ENCODE measurements at regions not wholly inside any gene's neighbourhood (a gene's known extent, or its start where the extent isn't known, plus 50 kb on each side); places are given as distances from the start of the nearest gene placed in this dataset.
"Not testable (repeated sequence)": the region's sequence is repeated elsewhere in the genome, so short reads cannot be mapped to it uniquely, and the experiment has no call there.

GRCh38 chr3:195999176-195999575, 82.7 kb downstream of the TFRC start:
- H3K4me3 Mint-ChIP-seq; ATAC-seq (replicated peaks); H3K27ac Mint-ChIP-seq; H3K4me1 Mint-ChIP-seq (ENCODE audit: low read depth in 2 of 2); H3K36me3 Mint-ChIP-seq (ENCODE audit: insufficient read depth); H3K9me3 Mint-ChIP-seq; DNase-seq: not testable (repeated sequence)
- H3K27me3 Mint-ChIP-seq, result peaks cover 0 to 17% of the 10 kb centered on the region in 2 donors

DNA sequence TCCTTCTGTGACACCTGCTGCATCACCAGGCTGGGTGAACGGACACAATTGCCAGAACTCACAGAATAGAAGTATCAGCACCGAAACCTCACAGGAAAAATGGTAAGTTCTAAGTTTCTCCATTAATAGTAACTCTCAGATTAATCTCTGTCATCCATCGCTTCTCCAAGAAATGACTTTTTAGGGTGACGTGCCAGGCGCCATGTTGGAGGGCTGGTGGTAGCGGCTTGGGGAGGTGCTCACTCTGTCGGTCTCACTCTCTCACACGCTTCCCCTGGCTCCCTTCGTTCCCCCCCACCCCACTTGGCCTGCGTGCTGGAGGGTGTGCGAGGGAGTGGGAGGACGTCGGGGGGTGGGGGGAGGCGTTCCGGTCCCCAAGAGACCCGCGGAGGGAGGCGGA, 85.6 kb downstream of the TFRC start:
- H3K4me1 Mint-ChIP-seq (ENCODE audit: low read depth in 2 of 2); H3K4me3 Mint-ChIP-seq; DNase-seq; ATAC-seq (replicated peaks); H3K9me3 Mint-ChIP-seq; H3K27ac Mint-ChIP-seq; H3K36me3 Mint-ChIP-seq (ENCODE audit: insufficient read depth): not testable (repeated sequence)
- H3K27me3 Mint-ChIP-seq, result peaks cover 0 to 17% of the 10 kb centered on the region in 2 donors

GRCh38 chr3:195994343-195994742, 86.0 kb upstream of the TNK2 start:
- not testable (repeated sequence) for H3K4me1 Mint-ChIP-seq (ENCODE audit: low read depth in 2 of 2); H3K27ac Mint-ChIP-seq; H3K9me3 Mint-ChIP-seq; ATAC-seq (replicated peaks); H3K27me3 Mint-ChIP-seq; H3K36me3 Mint-ChIP-seq (ENCODE audit: insufficient read depth); H3K4me3 Mint-ChIP-seq
- DNase-seq, result peak; percentile 48 to 57 (median 48)

DNA sequence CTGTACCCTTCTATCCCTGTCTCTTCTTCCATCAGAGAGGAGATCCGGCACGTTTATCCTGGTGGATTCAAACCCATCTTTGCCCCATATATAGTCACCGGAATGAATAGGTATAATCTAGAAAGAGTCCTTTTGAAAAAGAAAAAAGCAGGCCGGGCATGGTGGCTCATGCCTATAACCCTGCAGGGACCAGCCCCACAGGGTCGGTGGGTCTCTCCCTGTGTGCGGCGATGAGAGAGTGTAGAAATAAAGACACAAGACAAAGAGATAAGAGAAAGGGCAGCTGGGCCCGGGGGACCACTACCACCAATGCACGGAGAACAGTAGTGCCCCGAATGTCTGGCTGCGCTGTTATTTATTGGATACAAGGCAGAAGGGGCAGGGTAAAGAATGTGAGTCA, 85.3 kb upstream of the TNK2 start:
- H3K4me3 Mint-ChIP-seq; H3K4me1 Mint-ChIP-seq (ENCODE audit: low read depth in 2 of 2); H3K27me3 Mint-ChIP-seq; H3K27ac Mint-ChIP-seq; H3K9me3 Mint-ChIP-seq; ATAC-seq (replicated peaks); DNase-seq; H3K36me3 Mint-ChIP-seq (ENCODE audit: insufficient read depth): not testable (repeated sequence)

DNA sequence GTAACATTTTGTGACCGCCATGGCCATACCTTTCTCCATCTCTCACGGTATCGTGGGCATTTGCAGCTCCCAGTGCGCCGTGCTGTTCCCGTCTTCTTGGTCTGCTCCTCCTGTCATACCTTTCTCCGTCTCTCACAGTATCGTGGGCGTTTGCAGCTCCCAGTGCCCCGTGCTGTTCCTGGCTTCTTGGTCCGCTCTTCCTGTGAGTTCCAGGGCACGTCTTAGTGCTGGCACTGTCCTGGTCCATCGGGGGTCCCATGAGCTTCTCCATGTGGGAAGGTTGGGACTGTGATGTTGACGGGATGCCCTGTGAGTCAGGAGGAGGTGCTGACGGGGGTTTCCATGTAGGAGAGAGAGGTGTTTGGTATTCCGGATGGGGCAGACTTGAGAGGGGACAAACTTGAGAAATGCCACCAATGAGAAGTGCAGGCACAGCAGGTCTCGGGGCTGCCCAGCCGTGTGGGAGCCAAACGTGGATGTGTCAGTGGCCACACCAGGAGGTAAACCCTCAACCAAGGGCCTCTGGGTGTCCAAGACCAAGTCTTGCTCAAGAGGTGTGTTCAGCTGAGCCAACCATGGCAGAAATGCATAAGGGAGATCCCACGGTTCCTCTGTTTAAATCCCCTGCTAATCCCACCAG, 84.7 kb upstream of the TNK2 start:
- H3K27me3 Mint-ChIP-seq; ATAC-seq (replicated peaks); H3K36me3 Mint-ChIP-seq (ENCODE audit: insufficient read depth); H3K27ac Mint-ChIP-seq; H3K4me1 Mint-ChIP-seq (ENCODE audit: low read depth in 2 of 2); H3K4me3 Mint-ChIP-seq; H3K9me3 Mint-ChIP-seq; DNase-seq: not testable (repeated sequence)

DNA sequence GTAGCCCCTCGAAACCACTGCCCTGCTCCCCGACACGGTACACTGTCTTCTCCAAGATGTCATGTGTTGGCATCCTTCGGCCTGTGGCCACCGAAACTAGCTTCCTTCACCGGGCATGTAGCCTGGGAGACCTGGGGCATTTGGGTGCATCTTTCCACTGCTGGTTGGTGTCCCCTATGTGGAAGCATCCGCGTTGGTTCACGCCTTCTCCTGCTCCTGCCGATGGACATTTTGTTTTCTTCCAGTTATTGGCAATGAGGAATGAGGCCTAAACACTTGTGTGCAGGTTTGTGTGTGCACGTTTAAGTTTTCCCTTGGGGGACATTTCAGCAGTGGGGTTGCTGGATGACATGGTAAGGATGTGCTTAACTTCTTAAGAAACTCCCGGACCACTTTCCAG, 83.6 kb upstream of the TNK2 start:
- not testable (repeated sequence) for H3K4me1 Mint-ChIP-seq (ENCODE audit: low read depth in 2 of 2); H3K9me3 Mint-ChIP-seq; H3K27me3 Mint-ChIP-seq; H3K27ac Mint-ChIP-seq; DNase-seq; H3K36me3 Mint-ChIP-seq (ENCODE audit: insufficient read depth); ATAC-seq (replicated peaks)
- peak overlapping the region in 1 of 2 donors; percentile 27 for H3K4me3 Mint-ChIP-seq

DNA sequence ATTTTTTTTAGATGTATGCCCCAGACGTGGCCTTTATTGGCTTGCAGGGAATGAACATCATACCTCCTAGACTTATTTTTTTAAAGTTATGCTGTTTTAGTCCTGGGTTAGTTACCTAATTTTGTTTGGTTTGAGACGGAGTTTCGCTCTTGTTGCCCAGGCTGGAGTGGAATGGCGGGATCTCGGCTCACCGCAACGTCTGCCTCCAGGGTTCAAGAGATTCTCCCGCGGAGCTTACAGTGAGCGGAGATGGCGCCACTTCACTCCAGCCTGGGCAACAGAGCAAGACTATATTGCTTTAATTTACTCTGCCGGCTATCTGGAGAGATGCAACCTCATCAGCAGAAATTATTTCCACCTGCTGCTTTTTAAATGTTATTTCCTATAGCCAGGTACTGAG, 82.9 kb upstream of the TNK2 start:
- H3K9me3 Mint-ChIP-seq; H3K36me3 Mint-ChIP-seq (ENCODE audit: insufficient read depth); DNase-seq; H3K4me1 Mint-ChIP-seq (ENCODE audit: low read depth in 2 of 2); H3K27me3 Mint-ChIP-seq; ATAC-seq (replicated peaks): not testable (repeated sequence)
- Mint-ChIP-seq H3K27ac (peak overlapping the region; percentile 46 to 81), H3K4me3 (peak overlapping the region; percentile 75 to 79)

DNA sequence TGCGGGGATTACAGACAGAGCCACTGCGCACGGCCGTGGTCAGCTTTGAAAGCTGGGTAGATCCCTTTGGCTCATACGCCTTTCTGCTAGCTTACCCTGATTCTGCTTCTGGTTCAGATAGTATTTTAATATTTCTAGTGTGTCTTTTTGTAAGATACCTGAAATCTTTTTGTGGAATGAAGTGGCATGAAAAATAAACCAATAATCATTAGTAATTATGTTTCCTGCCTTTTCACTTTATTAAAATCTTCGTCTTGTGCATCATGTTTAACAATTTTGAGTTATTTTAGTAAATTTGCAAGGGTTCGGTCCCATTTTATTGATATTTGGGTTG, 82.5 kb upstream of the TNK2 start:
- H3K4me3 Mint-ChIP-seq, result peak overlapping the region; percentile 75 to 79
- H3K9me3 Mint-ChIP-seq; H3K4me1 Mint-ChIP-seq (ENCODE audit: low read depth in 2 of 2); ATAC-seq (replicated peaks); H3K36me3 Mint-ChIP-seq (ENCODE audit: insufficient read depth); H3K27me3 Mint-ChIP-seq; DNase-seq: not testable (repeated sequence)
- H3K27ac Mint-ChIP-seq, result peak overlapping the region; percentile 46 to 81

GRCh38 chr3:195989921-195990840, 81.8 kb upstream of the TNK2 start:
- H3K36me3 Mint-ChIP-seq (ENCODE audit: insufficient read depth); H3K4me1 Mint-ChIP-seq (ENCODE audit: low read depth in 2 of 2); H3K27me3 Mint-ChIP-seq; H3K9me3 Mint-ChIP-seq: not testable (repeated sequence)
- ATAC-seq (replicated peaks) (peak; percentile 84), DNase-seq (peak; percentile 88 to 90 (median 88))
- H3K4me3 Mint-ChIP-seq, result peak overlapping the region; percentile 75 to 79
- H3K27ac Mint-ChIP-seq, result peak overlapping the region; percentile 46 to 81

- not testable (repeated sequence) for DNase-seq; H3K27ac Mint-ChIP-seq; H3K9me3 Mint-ChIP-seq; H3K27me3 Mint-ChIP-seq; H3K4me1 Mint-ChIP-seq (ENCODE audit: low read depth in 2 of 2)
- H3K36me3 Mint-ChIP-seq (ENCODE audit: insufficient read depth), result peaks cover 12% of the 10 kb centered on the region
- ATAC-seq (replicated peaks), result peak; percentile 48
- H3K4me3 Mint-ChIP-seq, result peak overlapping the region; percentile 43 to 45
These were observed 81.0 kb upstream of the TNK2 start for GRCh38 chr3:195989197-195989920.

DNA sequence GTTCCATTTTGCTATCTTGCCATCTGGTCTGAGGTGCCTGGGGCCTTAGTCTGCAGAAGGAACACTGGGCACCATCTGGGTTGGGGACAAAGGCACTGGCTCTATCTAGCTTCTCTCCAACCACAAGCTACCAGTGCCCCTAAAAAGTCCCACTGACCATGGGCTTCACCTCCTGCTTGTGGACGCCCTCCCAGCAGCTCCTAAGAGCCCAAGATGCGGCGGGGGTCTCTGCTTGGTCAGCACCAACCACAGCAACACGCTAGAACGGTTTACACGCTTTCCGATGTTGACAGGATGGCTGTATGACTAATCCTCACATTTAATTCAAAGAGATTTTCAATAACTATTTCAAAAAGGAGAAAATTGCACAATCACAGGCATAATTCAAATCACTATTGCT, 80.4 kb upstream of the TNK2 start:
- H3K9me3 Mint-ChIP-seq; H3K4me1 Mint-ChIP-seq (ENCODE audit: low read depth in 2 of 2); DNase-seq; ATAC-seq (replicated peaks); H3K27ac Mint-ChIP-seq; H3K27me3 Mint-ChIP-seq: not testable (repeated sequence)
- Mint-ChIP-seq H3K36me3 (ENCODE audit: insufficient read depth) (peaks cover 17% of the 10 kb centered on the region), H3K4me3 (peak overlapping the region; percentile 43 to 45)

GRCh38 chr3:195987001-195987400, 78.7 kb upstream of the TNK2 start:
- not testable (repeated sequence) for H3K27ac Mint-ChIP-seq; H3K4me3 Mint-ChIP-seq; H3K9me3 Mint-ChIP-seq; H3K4me1 Mint-ChIP-seq (ENCODE audit: low read depth in 2 of 2); H3K27me3 Mint-ChIP-seq; ATAC-seq (replicated peaks); DNase-seq
- peaks cover 27% of the 10 kb centered on the region for H3K36me3 Mint-ChIP-seq (ENCODE audit: insufficient read depth)

DNA sequence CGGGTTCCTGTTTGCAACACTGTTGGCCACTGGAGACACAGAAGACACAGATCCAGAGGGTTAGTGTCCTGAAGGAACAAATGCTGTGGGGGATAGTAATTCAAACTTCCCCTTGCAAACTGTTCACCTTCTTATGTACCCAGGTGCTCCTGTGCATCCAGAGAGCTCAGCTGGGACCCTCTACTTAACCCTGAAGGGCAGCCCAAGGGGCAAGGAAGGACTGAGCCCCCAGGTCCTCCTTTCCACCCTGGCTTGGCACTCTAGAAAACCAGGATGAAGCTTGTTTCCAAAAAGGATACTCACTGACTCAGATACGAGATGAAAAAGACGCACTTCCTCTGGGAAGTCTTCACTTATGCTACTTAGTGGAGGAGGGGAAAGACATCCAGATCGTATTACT, 78.2 kb upstream of the TNK2 start:
- not testable (repeated sequence) for H3K27me3 Mint-ChIP-seq; ATAC-seq (replicated peaks); H3K27ac Mint-ChIP-seq; H3K4me3 Mint-ChIP-seq; DNase-seq; H3K9me3 Mint-ChIP-seq; H3K4me1 Mint-ChIP-seq (ENCODE audit: low read depth in 2 of 2)
- H3K36me3 Mint-ChIP-seq (ENCODE audit: insufficient read depth), result peaks cover 31% of the 10 kb centered on the region

Measured in effector memory CD8-positive, alpha-beta T cell (primary cell).